ENCODE measurements at regions not wholly inside any gene's neighbourhood (a gene's known extent, or its start where the extent isn't known, plus 50 kb on each side); places are given as distances from the start of the nearest gene placed in this dataset.

- Histone ChIP-seq H3K79me2 (ENCODE audit: control insufficient read depth, insufficient read depth, low read length) (no peaks in the 10 kb centered on the region), H4K20me1 (replicated peaks; ENCODE audit: control insufficient read depth, insufficient read depth, low read length) (no peaks in the 10 kb centered on the region), H3K9me3 (replicated peaks; ENCODE audit: control insufficient read depth, insufficient read depth, low read depth, low read length) (no peaks in the 10 kb centered on the region), H3K9ac (ENCODE audit: insufficient read depth in 1 of 2, low read depth in 2 of 2, low read length in 2 of 2) (no peak overlapping the region), H3K9me1 (ENCODE audit: control insufficient read depth, insufficient read depth, low read length) (no peaks in the 10 kb centered on the region), H2AFZ (ENCODE audit: low read depth, low read length) (no peak overlapping the region), H3K4me2 (ENCODE audit: insufficient read depth, low read length) (no peak overlapping the region), H3K27me3 (ENCODE audit: control insufficient read depth in 2 of 2, insufficient read depth in 2 of 2, low read length in 2 of 2) (0 out of 5 replicates have a peak, but pooled peaks cover 0 to 9% of the 10 kb centered on the region in 2 experiments), H3K27ac (ENCODE audit: extremely low read depth, low read depth, low read length) (no peak overlapping the region), H3K36me3 (ENCODE audit: control insufficient read depth, insufficient read depth, low read length) (no peaks in the 10 kb centered on the region), H3K4me1 (replicated peaks in 1 of 2; ENCODE audit: control insufficient read depth in 2 of 2, insufficient read depth in 2 of 2, low read length in 2 of 2) (no peaks in the 10 kb centered on the region), H3K4me3 (no peak overlapping the region)
- intact Hi-C loops (cut with micrococcal nuclease): no loop called here
- POLR2A ChIA-PET: interaction anchor here (0.6 kb wide), 1 partner anchor 178 kb away, joined by 4 read pairs; no protein-coding TSS in a partner anchor
- TF ChIP-seq NFRKB (IDR thresholded peaks at IDR 0.05; ENCODE audit: low read depth): no peak
- TF ChIP-seq RNF219 (CRISPR knock-in tag; IDR thresholded peaks at IDR 0.05): no peak
- no peak for TF ChIP-seq GABPA (tag; conservative IDR thresholded peaks at IDR 0.05; ENCODE audit: low read depth)
- TF ChIP-seq ID3 (CRISPR knock-in tag; IDR thresholded peaks at IDR 0.05): no peak
- TF ChIP-seq ID3 (tag; IDR thresholded peaks at IDR 0.05): no peak
- DNase-seq (ENCODE audit: extremely low read depth in 1 of 4, low spot score in 3 of 4) (no peak), FAIRE-seq (no peak), ATAC-seq (no peak)
- CTCF ChIA-PET (ENCODE audit: low intra/inter-chr PET ratio): no interaction called here
- no TSS peak for BruUV-seq (replicated peaks)
- 0% methylated on average over 4 of the region's 4 CpGs for WGBS (ENCODE audit: insufficient coverage, low coverage, missing lambda C conversion rate)
- in situ Hi-C loops (cut with MboI): no loop called here
Observed at GRCh38 chr2:2588777-2589176, 257.7 kb upstream of the MYT1L start.

Data from K562 (cell line).